ENCODE measurements at regions not wholly inside any gene's neighbourhood (a gene's known extent, or its start where the extent isn't known, plus 50 kb on each side); places are given as distances from the start of the nearest gene placed in this dataset.

DNA sequence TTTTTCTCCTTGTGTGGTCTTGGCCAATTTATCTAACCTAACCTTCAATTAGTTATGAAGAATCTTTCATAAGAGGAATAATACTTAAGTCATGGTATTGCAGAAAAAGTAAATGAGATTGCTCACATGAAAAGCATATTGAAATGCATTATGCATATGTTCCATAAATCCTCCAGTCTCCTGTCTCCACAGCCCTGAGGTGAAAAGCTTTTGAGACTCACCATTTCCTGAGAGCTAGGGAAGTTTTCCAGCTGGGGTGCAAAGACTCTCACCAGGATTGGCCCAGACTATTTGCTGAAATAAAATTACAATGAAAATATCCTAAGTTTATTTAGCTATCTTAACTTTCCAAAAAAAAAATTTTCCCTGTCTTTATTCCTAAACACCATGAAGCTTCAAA lies 723.8 kb upstream of the FLRT2 start:
- TF ChIP-seq, protein P1, sequence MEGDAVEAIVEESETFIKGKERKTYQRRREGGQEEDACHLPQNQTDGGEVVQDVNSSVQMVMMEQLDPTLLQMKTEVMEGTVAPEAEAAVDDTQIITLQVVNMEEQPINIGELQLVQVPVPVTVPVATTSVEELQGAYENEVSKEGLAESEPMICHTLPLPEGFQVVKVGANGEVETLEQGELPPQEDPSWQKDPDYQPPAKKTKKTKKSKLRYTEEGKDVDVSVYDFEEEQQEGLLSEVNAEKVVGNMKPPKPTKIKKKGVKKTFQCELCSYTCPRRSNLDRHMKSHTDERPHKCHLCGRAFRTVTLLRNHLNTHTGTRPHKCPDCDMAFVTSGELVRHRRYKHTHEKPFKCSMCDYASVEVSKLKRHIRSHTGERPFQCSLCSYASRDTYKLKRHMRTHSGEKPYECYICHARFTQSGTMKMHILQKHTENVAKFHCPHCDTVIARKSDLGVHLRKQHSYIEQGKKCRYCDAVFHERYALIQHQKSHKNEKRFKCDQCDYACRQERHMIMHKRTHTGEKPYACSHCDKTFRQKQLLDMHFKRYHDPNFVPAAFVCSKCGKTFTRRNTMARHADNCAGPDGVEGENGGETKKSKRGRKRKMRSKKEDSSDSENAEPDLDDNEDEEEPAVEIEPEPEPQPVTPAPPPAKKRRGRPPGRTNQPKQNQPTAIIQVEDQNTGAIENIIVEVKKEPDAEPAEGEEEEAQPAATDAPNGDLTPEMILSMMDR (IDR thresholded peaks at IDR 0.05) = no peak
- TF ChIP-seq POLR2A (IDR thresholded peaks at IDR 0.05) = no peak

Measured in prostate gland (tissue), 2 donors.